LHCN-M2 (cell line): ENCODE measurements at regions not wholly inside any gene's neighbourhood (a gene's known extent, or its start where the extent isn't known, plus 50 kb on each side); places are given as distances from the start of the nearest gene placed in this dataset.

Source experiments
- DNase-seq: peaks from one replicate; pipeline ENCODE4 v3.0.0-alpha.2; 2012; ENCODE audit warnings: low read depth

- DNase-seq: no peak
These were observed 206.1 kb upstream of the PHYHIPL start for GRCh38 chr10:58970160-58970915.

DNA sequence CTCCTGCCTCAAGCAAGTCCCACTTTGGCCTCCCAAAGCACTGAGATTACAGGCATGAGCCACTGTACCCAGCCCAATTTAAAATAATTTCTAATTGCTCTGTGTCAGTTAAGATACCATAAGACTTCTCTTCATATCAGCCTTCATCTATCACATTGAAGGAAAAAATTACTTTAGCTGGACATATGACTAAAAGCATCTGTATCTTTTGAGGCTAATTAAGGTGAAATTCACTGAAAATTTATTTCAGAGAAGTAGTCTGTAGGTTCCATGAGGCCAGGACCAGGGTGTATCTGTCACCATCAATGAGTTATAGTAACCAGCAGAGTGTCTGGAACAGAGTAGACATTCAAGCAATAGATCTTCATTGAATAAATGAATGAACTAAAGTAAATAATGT, 205.2 kb upstream of the PHYHIPL start:
- DNase-seq: no peak

GRCh38 chr10:58971796-58972491, 204.5 kb upstream of the PHYHIPL start:
- no peak for DNase-seq

DNA sequence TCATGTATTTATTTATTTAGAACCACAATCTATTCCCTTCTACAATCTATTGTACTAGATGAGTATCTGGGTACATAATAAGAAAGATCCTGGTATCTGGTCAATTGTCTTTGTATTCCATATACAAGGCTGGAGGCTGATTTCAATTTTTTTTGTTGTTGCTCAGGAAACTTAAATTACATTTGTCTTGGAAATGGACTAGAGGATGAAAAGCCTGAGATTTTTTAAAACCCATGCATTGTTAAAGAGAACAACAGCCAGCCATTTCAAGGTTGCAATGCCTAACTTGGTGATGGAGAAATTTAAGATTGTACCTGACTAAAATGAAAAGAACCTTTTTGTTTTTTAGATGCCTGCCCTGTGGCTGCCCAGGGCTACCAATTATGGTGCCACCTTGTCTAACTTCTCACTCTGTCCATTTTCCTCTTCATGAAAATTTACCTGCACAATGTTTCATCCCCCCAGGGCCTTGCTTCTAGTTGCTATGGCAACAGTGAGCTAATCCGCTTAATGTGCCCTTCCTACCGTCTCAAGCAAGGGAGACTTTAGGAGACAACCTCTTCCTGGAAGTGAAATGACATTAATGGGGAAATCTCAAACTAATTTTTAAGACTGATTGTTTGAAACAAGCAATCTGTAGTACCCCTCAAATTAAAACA, 203.7 kb upstream of the PHYHIPL start:
- DNase-seq: no peak

GRCh38 chr10:58973235-58973595, 203.2 kb upstream of the PHYHIPL start:
- DNase-seq: no peak

DNA sequence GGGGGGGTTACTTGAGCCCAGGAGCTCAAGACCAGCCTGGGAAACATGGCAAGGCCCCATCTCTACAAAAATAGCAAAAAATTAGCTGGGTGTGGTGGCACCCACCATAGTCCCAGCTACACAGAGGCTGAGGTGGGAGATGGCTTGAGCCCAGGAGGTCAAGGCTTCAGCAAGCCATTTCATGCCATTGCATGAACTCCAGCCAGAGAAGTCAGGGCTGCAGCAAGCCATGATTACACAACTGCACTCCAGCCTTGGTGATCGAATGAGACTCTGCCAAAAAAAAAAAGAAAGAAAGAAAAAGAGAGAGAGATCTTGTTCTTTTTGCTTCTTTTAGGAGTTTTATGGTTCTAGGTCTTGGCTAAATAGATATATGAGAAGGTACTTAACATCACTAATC, 200.2 kb upstream of the PHYHIPL start:
- DNase-seq: no peak

- DNase-seq: no peak
These were observed 196.7 kb upstream of the PHYHIPL start for GRCh38 chr10:58979711-58980110.

GRCh38 chr10:58980826-58981415, 195.5 kb upstream of the PHYHIPL start:
- DNase-seq: no peak

DNA sequence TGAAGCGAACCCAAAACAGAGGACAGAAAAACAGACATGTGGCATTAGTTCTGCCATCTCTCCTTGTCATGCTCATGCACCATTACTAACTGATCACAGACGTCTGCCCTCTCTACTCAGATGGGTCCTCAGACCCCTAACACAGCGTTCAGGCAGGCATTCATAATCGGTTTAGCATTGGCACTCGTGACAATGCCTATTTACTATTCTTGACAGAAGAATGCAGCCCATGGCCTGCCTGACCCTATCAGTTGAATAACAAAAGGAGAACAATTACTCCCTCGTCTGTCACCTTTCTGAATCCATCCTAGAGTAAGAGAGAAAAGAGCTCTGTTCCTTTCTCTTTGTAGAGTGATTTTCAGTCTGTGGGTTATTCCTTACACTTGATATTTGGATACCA, 194.6 kb upstream of the PHYHIPL start:
- DNase-seq: no peak

- DNase-seq: no peak
These were observed 193.8 kb upstream of the PHYHIPL start for GRCh38 chr10:58982470-58983239.

DNA sequence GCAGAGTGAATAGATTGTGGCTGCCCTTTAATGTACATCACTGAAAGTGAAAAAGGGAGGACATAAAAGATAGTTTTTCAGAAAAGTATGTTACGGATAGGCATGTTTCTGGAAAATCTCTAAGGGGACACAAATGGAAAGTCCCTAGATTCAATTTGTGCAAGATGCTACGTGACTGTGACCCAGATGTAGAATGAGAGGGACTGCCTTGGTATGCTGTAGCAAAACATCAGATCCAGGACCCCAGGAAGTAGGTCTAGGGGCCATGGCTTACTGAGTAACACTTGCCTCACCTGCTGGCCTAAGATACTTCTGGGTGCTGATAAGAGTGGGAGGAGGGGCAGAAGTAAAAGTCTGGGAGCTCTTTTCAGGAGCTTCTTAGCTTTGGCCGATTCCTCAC, 191.2 kb upstream of the PHYHIPL start:
- DNase-seq: no peak

DNA sequence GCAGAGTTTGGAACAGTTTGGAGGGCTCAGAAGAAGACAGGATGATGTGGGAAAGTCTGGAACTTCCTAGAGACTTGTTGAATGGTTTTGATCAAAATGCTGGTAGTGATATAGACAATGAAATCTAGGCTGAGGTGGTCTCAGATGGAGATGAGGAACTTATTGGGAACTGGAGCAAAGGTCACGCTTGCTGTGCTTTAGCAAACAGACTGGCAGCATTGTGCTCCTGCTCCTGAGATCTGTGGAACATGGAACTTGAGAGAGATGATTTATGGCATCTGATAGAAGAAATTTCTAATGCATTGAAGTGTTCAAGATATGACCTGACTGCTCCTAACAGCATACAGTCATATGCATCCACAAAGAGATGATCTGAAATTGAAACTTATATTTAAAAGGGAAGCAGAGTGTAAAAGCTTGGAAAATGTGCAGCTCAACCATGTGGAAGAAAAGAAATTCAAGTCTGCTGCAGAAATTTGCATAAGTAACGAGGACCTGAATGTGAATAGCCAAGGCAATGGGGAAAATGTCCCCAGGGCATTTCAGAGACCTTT, 186.9 kb upstream of the PHYHIPL start:
- DNase-seq: no peak

DNA sequence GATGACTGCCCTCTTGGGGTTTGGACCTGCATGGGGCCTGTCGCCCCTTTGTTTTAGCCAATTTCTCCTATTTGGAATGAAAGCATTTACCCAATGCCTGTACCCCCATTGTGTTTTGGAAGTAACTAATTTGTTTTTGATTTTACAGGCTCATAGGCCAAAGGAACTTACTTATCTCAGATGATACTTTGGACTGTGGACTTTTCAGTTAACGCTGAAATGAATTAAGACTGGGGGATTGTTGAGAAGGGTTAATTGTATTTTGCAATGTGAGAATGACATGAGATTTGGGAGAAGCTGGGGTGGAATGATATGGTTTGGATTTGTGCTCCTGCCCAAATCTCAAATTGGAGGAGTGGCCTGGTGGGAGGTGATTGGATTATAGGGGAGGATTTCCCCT, 185.8 kb upstream of the PHYHIPL start:
- no peak for DNase-seq

DNA sequence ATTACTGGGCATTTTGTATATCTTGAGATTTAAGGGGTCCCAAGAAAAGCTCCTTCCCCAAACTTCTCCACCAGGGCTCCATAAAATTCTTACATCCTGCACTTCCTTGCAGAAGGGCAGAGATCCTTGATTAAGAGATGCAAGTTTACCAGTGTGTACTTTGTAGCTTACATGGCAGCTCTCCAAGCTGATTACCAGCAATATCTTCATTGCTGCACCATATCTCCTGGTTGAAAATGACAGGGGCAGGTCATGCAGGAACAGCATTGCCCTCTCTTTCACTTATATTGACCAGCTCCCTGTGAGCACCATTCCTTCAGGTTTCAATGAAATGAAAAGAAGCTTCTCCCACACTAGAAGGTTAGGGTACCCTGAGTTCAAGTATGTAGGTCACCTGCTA, 184.6 kb upstream of the PHYHIPL start:
- no peak for DNase-seq

GRCh38 chr10:58992830-58993460, 183.5 kb upstream of the PHYHIPL start:
- DNase-seq: no peak

GRCh38 chr10:58993480-58994221, 182.8 kb upstream of the PHYHIPL start:
- DNase-seq: no peak

DNA sequence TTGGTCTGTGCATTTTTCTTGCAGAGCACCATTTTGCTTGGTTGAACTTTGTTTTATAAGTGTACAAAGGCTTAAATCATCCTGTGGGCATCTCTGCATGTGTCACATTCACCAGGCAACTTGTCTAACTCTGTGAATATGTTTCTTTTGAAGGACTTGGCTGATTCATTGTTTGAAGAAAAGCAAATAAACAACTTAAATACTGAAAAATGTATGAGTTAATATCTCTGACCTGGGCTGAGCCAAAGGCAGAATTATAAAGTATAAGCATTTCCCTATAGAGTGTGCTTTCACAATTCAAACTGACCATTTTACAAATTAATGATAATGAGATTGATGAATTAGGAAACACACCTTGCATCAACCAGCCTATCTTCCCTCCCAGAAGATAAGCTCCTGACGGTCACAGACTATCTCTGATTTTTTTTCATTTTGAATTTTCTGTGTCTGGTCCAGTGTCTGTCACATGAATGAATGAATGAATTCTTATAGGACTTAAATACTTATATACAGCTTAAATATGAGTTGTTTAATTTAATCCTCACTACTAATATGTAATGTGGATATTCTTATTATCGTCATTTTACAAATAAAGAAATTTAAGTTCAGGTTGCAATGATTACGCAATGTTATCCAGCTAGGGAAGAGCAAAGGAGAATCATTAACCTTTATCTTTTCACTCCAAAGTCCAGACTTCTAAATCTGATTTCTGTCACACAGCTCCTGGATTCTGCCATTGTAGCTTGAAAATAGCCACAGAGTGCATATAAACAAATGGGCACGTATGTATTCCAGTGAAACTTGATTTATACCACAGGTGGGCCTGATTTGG, 182.0 kb upstream of the PHYHIPL start:
- DNase-seq: peak; percentile 27

DNA sequence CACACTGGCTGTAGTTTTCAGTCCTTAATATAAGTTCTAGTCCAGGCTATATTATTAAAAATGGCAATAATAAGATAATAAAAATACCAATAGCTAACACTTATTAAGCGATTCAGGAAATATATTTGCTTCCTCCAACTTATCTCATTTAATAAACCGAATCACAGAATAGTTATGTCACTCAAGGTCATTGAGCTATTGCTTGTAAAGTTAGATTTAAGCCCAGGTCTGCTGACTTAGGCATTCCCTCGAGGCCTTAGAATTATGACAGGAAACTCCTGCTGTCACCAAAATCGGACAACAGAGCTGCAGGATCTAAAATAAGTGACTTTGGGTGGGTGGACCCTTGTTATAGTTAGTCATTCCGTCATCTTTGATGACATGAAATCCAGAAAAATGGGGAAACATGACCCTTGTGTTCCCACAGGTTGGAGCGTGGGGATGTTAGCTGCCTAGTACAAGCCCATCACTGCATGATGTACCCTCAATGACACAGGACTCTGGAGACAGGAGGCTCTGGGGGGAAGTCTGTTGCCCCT, 181.3 kb upstream of the PHYHIPL start:
- no peak for DNase-seq

GRCh38 chr10:58996063-58996462, 180.4 kb upstream of the PHYHIPL start:
- no peak for DNase-seq
